Esophagus (tissue), 2 donors: ENCODE measurements at regions not wholly inside any gene's neighbourhood (a gene's known extent, or its start where the extent isn't known, plus 50 kb on each side); places are given as distances from the start of the nearest gene placed in this dataset.

Source experiments
- H3K27ac ChIP-seq, 2 donors: one replicate each; pipeline ENCODE4 v1.5.1; 2013; ENCODE audit warnings: low read depth in 2 of 2, mild to moderate bottlenecking in 2 of 2, inconsistent platforms in 1 of 2, low read length in 1 of 2, moderate library complexity in 1 of 2
- H3K27me3 ChIP-seq, 2 donors: one replicate each; pipeline ENCODE4 v1.6.1; 2013; ENCODE audit warnings: low read length in 2 of 2, control low read depth in 1 of 2, mild to moderate bottlenecking in 1 of 2; ENCODE audit not compliant: insufficient read depth in 2 of 2, control insufficient read depth in 1 of 2
- H3K36me3 ChIP-seq, 2 donors: one replicate each; pipeline ENCODE4 v1.6.1; 2013; ENCODE audit warnings: low read length in 1 of 2; ENCODE audit not compliant: control insufficient read depth in 2 of 2, insufficient read depth in 2 of 2
- H3K4me1 ChIP-seq, 2 donors: one replicate each; pipeline ENCODE4 v1.6.1; 2013; ENCODE audit warnings: low read length in 1 of 2; ENCODE audit not compliant: control insufficient read depth in 2 of 2, insufficient read depth in 2 of 2
- H3K4me3 ChIP-seq, 2 donors: one replicate each; pipeline ENCODE4 v1.5.1; 2013; ENCODE audit warnings: low read length in 2 of 2, mild to moderate bottlenecking in 2 of 2, low read depth in 1 of 2, moderate library complexity in 1 of 2
- H3K9me3 ChIP-seq, 2 donors: one replicate each; pipeline ENCODE4 v1.6.1; 2013; ENCODE audit warnings: mild to moderate bottlenecking in 2 of 2, low read depth in 1 of 2, low read length in 1 of 2, moderate library complexity in 1 of 2; ENCODE audit not compliant: control insufficient read depth in 2 of 2, insufficient read depth in 1 of 2
- WGBS, 2 donors: extraction: QIAGEN DNeasy Blood & Tissue Kit; methylation state at CpG; one replicate each; pipeline ENCODE4 v1.1.7; 2013; 5-methylcytosine and 5-hydroxymethylcytosine counted together
- donor health status: healthy with polysubstance abuse.
- donor health status: Bipolar disorder and iron deficiency.

GRCh38 chr2:156671706-156672361 lies 235.7 kb downstream of the GPD2 start:
- Histone ChIP-seq H3K4me3 (no peak overlapping the region), H3K27ac (no peak overlapping the region), H3K4me1 (no peaks in the 10 kb centered on the region), H3K9me3 (no peaks in the 10 kb centered on the region), H3K27me3 (no peaks in the 10 kb centered on the region), H3K36me3 (no peaks in the 10 kb centered on the region)
- WGBS, 2 donors = 53 to 66% methylated on average over 6 of the region's 6 CpGs

GRCh38 chr2:156672556-156673332 lies 236.6 kb downstream of the GPD2 start:
- H3K27ac ChIP-seq = no peak overlapping the region
- WGBS, 2 donors = 70 to 83% methylated on average over 7 of the region's 7 CpGs
- H3K27me3 ChIP-seq = no peaks in the 10 kb centered on the region
- no peaks in the 10 kb centered on the region for H3K9me3 ChIP-seq
- H3K4me1 ChIP-seq = no peaks in the 10 kb centered on the region
- H3K4me3 ChIP-seq = no peak overlapping the region
- H3K36me3 ChIP-seq = no peaks in the 10 kb centered on the region

GRCh38 chr2:156673333-156673615 lies 237.1 kb downstream of the GPD2 start:
- H3K4me3 ChIP-seq = no peak overlapping the region
- WGBS, 2 donors = 82 to 83% methylated on average over 2 of the region's 2 CpGs
- H3K27ac ChIP-seq = no peak overlapping the region
- no peaks in the 10 kb centered on the region for H3K36me3 ChIP-seq
- no peaks in the 10 kb centered on the region for H3K4me1 ChIP-seq
- H3K9me3 ChIP-seq = no peaks in the 10 kb centered on the region
- no peaks in the 10 kb centered on the region for H3K27me3 ChIP-seq

GRCh38 chr2:156673981-156674380 lies 237.8 kb downstream of the GPD2 start:
- Histone ChIP-seq H3K4me1 (no peaks in the 10 kb centered on the region), H3K36me3 (no peaks in the 10 kb centered on the region), H3K27ac (no peak overlapping the region), H3K9me3 (no peaks in the 10 kb centered on the region), H3K4me3 (no peak overlapping the region), H3K27me3 (no peaks in the 10 kb centered on the region)
- 90 to 91% methylated on average over 2 of the region's 2 CpGs for WGBS, 2 donors

- 56 to 65% methylated on average over 3 of the region's 3 CpGs for WGBS, 2 donors
- Histone ChIP-seq H3K4me1 (no peaks in the 10 kb centered on the region), H3K36me3 (no peaks in the 10 kb centered on the region), H3K9me3 (no peaks in the 10 kb centered on the region), H3K4me3 (no peak overlapping the region), H3K27me3 (no peaks in the 10 kb centered on the region), H3K27ac (no peak overlapping the region)
Observed at GRCh38 chr2:156675896-156676295, 239.7 kb downstream of the GPD2 start.

GRCh38 chr2:156679820-156680219 lies 243.6 kb downstream of the GPD2 start:
- H3K27me3 ChIP-seq = no peaks in the 10 kb centered on the region
- no peaks in the 10 kb centered on the region for H3K9me3 ChIP-seq
- no peak overlapping the region for H3K27ac ChIP-seq
- no peaks in the 10 kb centered on the region for H3K36me3 ChIP-seq
- H3K4me3 ChIP-seq = no peak overlapping the region
- H3K4me1 ChIP-seq = no peaks in the 10 kb centered on the region
- WGBS, 2 donors = 93 to 96% methylated on average over 2 of the region's 2 CpGs

GRCh38 chr2:156680266-156680665 lies 244.1 kb downstream of the GPD2 start:
- Histone ChIP-seq H3K36me3 (no peaks in the 10 kb centered on the region), H3K4me3 (no peak overlapping the region), H3K27ac (no peak overlapping the region), H3K27me3 (no peaks in the 10 kb centered on the region), H3K4me1 (no peaks in the 10 kb centered on the region), H3K9me3 (no peaks in the 10 kb centered on the region)
- 87 to 94% methylated on average over 2 of the region's 2 CpGs for WGBS, 2 donors

- Histone ChIP-seq H3K27ac (no peak overlapping the region), H3K9me3 (no peaks in the 10 kb centered on the region), H3K4me3 (no peak overlapping the region), H3K4me1 (no peaks in the 10 kb centered on the region), H3K36me3 (no peaks in the 10 kb centered on the region), H3K27me3 (no peaks in the 10 kb centered on the region)
Observed at GRCh38 chr2:156687126-156687525, 250.9 kb downstream of the GPD2 start.

GRCh38 chr2:156687715-156688114 lies 251.5 kb downstream of the GPD2 start:
- no peaks in the 10 kb centered on the region for H3K4me1 ChIP-seq
- 100% methylated on average over 1 of the region's 1 CpG for WGBS, 2 donors
- H3K36me3 ChIP-seq = no peaks in the 10 kb centered on the region
- H3K9me3 ChIP-seq = no peaks in the 10 kb centered on the region
- H3K4me3 ChIP-seq = no peak overlapping the region
- H3K27ac ChIP-seq = no peak overlapping the region
- no peaks in the 10 kb centered on the region for H3K27me3 ChIP-seq

GRCh38 chr2:156689939-156690338 lies 253.8 kb downstream of the GPD2 start:
- 74 to 78% methylated on average over 1 of the region's 1 CpG for WGBS, 2 donors
- no peaks in the 10 kb centered on the region for H3K4me1 ChIP-seq
- no peaks in the 10 kb centered on the region for H3K27me3 ChIP-seq
- H3K27ac ChIP-seq = no peak overlapping the region
- H3K9me3 ChIP-seq = no peaks in the 10 kb centered on the region
- no peaks in the 10 kb centered on the region for H3K36me3 ChIP-seq
- H3K4me3 ChIP-seq = no peak overlapping the region
